MCF 10A (cell line): ENCODE measurements at regions not wholly inside any gene's neighbourhood (a gene's known extent, or its start where the extent isn't known, plus 50 kb on each side); places are given as distances from the start of the nearest gene placed in this dataset.

Experiments used
- BruUV-seq: library from RNA; stranded (reverse); fragments of 400-500 nt; replicated peaks from 2 replicates; lab custom pipeline; 2021; lab: Mats Ljungman, UMichigan
- CTCF ChIA-PET: fragments of 300-600 bp; sonication (Branson Sonifier 250); formaldehyde crosslinking; extraction: SDS; loops from one replicate; lab custom pipeline; 2021; ENCODE audit warnings: antibody characterized with exemption, inconsistent platforms; lab: Yijun Ruan, JAX
- POLR2A ChIA-PET: fragments of 300-600, 350-650 bp; sonication (Branson Sonifier 250); formaldehyde crosslinking; extraction: SDS; loops from one replicate; lab custom pipeline; 2020; ENCODE audit warnings: antibody characterized with exemption, inconsistent platforms; lab: Yijun Ruan, JAX
- DNase-seq: peaks from one replicate; pipeline ENCODE4 v3.0.0-alpha.2; 2018; ENCODE audit not compliant: unreplicated experiment
- H3K27ac Mint-ChIP-seq: one replicate; pipeline ENCODE4 v1.8.0; 2022; ENCODE audit warnings: mild to moderate bottlenecking, low read depth, mixed read lengths; ENCODE audit not compliant: unreplicated experiment
- H3K27me3 Mint-ChIP-seq: one replicate; pipeline ENCODE4 v1.8.0; 2022; ENCODE audit warnings: mixed read lengths; ENCODE audit not compliant: insufficient read depth, unreplicated experiment
- H3K36me3 Mint-ChIP-seq: one replicate; pipeline ENCODE4 v1.8.0; 2022; ENCODE audit warnings: mild to moderate bottlenecking, moderate library complexity, mixed read lengths; ENCODE audit not compliant: insufficient read depth, unreplicated experiment
- H3K4me1 Mint-ChIP-seq: one replicate; pipeline ENCODE4 v1.8.0; 2022; ENCODE audit warnings: mixed read lengths; ENCODE audit not compliant: insufficient read depth, unreplicated experiment
- H3K4me3 Mint-ChIP-seq: one replicate; pipeline ENCODE4 v1.8.0; 2022; ENCODE audit warnings: mild to moderate bottlenecking, moderate library complexity, mixed read lengths; ENCODE audit not compliant: unreplicated experiment
- H3K9me3 Mint-ChIP-seq: one replicate; pipeline ENCODE4 v1.8.0; 2022; ENCODE audit warnings: mixed read lengths; ENCODE audit not compliant: unreplicated experiment
- intact Hi-C: fragments of 100-400 bp; cut with micrococcal nuclease; formaldehyde crosslinking; loops from 2 replicates; pipeline ENCODE4 v1.14.1; 2022
- TF ChIP-seq, protein P1 (sequence below): fragments of 200-600 bp; IDR thresholded peaks from one replicate; pipeline ENCODE4 v1.8.0; 2022; ENCODE audit warnings: antibody characterized with exemption, mild to moderate bottlenecking; ENCODE audit not compliant: unreplicated experiment

DNA sequence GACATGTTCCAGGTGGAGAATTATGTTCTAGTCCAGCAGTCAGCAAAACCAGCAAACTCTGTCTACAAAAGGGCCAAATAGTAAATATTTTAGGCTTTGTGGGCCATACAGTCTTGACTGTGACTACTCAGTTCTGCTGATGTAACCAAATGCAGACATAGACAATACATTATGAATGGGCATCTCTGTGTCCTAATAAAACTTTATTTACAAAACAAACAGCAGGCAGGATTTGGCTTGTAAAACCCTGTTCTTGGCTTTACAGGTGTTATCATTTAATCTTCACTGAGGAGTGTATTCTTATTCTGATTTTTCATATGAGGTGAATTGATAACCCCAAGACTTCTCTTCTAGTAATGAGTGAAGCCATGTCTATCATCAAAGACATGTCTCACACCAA, 278.6 kb downstream of the DUSP6 start:
- BruUV-seq, result no TSS peak
- H3K4me1 Mint-ChIP-seq, result no peaks in the 10 kb centered on the region
- H3K4me3 Mint-ChIP-seq, result no peak overlapping the region
- ChIA-PET POLR2A (interaction anchor here (0.6 to 1.1 kb wide), 3 partner anchors 9 to 180 kb away, joined by 3 to 6 read pairs (median 3); no protein-coding TSS in a partner anchor), CTCF (interaction anchor here (0.6 to 0.8 kb wide), 3 partner anchors 20 to 449 kb away, joined by 3 to 5 read pairs (median 3); no protein-coding TSS in a partner anchor)
- no peaks in the 10 kb centered on the region for H3K27me3 Mint-ChIP-seq
- TF ChIP-seq, protein P1, sequence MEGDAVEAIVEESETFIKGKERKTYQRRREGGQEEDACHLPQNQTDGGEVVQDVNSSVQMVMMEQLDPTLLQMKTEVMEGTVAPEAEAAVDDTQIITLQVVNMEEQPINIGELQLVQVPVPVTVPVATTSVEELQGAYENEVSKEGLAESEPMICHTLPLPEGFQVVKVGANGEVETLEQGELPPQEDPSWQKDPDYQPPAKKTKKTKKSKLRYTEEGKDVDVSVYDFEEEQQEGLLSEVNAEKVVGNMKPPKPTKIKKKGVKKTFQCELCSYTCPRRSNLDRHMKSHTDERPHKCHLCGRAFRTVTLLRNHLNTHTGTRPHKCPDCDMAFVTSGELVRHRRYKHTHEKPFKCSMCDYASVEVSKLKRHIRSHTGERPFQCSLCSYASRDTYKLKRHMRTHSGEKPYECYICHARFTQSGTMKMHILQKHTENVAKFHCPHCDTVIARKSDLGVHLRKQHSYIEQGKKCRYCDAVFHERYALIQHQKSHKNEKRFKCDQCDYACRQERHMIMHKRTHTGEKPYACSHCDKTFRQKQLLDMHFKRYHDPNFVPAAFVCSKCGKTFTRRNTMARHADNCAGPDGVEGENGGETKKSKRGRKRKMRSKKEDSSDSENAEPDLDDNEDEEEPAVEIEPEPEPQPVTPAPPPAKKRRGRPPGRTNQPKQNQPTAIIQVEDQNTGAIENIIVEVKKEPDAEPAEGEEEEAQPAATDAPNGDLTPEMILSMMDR, result no peak
- intact Hi-C loops, result no loop called here
- H3K27ac Mint-ChIP-seq, result no peak overlapping the region
- no peaks in the 10 kb centered on the region for H3K9me3 Mint-ChIP-seq
- no peak for DNase-seq
- H3K36me3 Mint-ChIP-seq, result peaks cover 6% of the 10 kb centered on the region

DNA sequence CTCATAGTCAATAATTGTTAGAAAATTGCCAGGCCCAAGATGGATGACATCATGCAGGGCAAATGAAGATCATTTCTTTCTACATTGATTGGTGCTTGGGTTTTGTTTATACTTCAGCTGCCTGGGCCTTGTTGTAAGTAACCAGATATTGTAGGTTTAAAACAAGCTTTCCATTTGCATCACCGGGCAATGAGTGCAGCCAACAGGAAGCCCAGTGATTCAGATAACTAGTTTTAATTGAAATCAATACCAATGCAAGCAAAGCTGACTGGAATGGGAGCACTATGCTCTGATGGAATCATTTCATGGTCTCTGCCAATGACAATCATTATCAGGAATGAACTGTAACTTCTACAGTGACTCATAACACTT, 279.3 kb downstream of the DUSP6 start:
- H3K9me3 Mint-ChIP-seq, result no peaks in the 10 kb centered on the region
- DNase-seq, result no peak
- no TSS peak for BruUV-seq
- intact Hi-C loops, result no loop called here
- CTCF ChIA-PET, result no interaction called here
- TF ChIP-seq, protein P1, result no peak
- no peak overlapping the region for H3K27ac Mint-ChIP-seq
- H3K4me3 Mint-ChIP-seq, result no peak overlapping the region
- no peaks in the 10 kb centered on the region for H3K27me3 Mint-ChIP-seq
- POLR2A ChIA-PET, result interaction anchor here (0.7 to 1.1 kb wide), 2 partner anchors 89 to 180 kb away, joined by 3 read pairs; no protein-coding TSS in a partner anchor
- peaks cover 6% of the 10 kb centered on the region for H3K36me3 Mint-ChIP-seq
- no peaks in the 10 kb centered on the region for H3K4me1 Mint-ChIP-seq

DNA sequence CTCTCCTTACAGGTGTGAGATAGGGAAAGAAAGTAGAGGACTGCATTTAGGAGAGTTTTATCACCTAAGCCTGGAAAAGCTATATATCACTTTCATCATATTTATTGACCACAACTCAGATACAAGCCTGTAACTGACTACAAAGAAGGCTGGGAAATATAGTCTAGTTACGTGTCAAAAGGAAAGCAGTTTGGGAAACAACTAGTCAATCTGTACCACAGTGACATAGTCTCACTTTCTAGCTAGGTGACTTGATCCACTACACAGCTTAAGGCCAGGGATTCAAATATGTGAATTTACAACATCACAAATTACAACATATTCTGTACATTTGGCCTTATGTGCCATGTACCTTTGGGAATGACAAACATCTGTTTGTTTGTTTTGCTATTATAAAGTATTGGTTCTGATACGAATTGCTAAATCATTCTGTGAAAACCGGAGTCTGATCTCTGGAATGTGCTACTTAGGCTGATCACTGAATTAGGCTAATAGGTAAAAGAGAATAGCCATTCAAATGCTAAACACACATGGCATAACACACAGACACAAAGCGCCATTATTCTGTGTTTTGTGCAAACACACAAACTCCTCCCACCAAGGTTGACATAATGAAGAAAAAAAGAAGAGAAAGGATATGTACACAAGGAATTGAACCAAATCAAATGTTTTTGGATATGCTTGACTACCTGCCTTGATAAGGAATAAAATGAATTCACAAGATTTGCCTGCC, 279.8 kb downstream of the DUSP6 start:
- POLR2A ChIA-PET, result interaction anchor here (1.1 kb wide), 1 partner anchor 181 kb away, joined by 3 read pairs; no protein-coding TSS in a partner anchor
- Mint-ChIP-seq H3K4me1 (peaks cover 4% of the 10 kb centered on the region), H3K36me3 (peaks cover 6% of the 10 kb centered on the region), H3K4me3 (no peak overlapping the region), H3K9me3 (no peaks in the 10 kb centered on the region), H3K27ac (no peak overlapping the region), H3K27me3 (no peaks in the 10 kb centered on the region)
- CTCF ChIA-PET, result interaction anchor here (1.0 kb wide), 1 partner anchor 13 kb away, joined by 3 read pairs; no protein-coding TSS in a partner anchor
- no TSS peak for BruUV-seq
- TF ChIP-seq, protein P1, result no peak
- no peak for DNase-seq
- intact Hi-C loops, result no loop called here

DNA sequence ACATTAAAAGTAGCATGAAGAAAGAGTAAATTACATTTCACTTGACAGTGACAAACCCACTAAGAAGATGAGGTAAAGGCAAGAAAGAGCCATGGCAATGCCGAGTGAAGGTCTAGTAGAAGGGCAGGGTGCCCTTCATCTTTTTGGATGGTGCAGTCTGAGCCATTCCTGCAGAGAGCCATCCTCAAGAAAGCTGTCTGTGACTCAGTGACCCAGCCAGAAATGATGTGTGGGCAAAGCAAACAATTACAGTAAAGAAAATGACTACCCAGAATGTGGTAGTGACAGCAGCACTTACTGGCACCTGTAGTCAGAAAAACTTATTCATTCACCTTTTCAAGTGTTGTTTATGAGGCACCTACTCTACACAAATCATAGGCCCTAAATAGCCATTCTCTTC, 281.7 kb downstream of the DUSP6 start:
- no peak for DNase-seq
- peaks cover 13% of the 10 kb centered on the region for H3K4me1 Mint-ChIP-seq
- H3K4me3 Mint-ChIP-seq, result no peak overlapping the region
- POLR2A ChIA-PET, result no interaction called here
- no TSS peak for BruUV-seq
- intact Hi-C loops, result no loop called here
- no peak overlapping the region for H3K27ac Mint-ChIP-seq
- peaks cover 6% of the 10 kb centered on the region for H3K36me3 Mint-ChIP-seq
- TF ChIP-seq, protein P1, result no peak
- CTCF ChIA-PET, result no interaction called here
- H3K27me3 Mint-ChIP-seq, result no peaks in the 10 kb centered on the region
- no peaks in the 10 kb centered on the region for H3K9me3 Mint-ChIP-seq
